ENCODE measurements at regions not wholly inside any gene's neighbourhood (a gene's known extent, or its start where the extent isn't known, plus 50 kb on each side); places are given as distances from the start of the nearest gene placed in this dataset.

- TF ChIP-seq CTCF (conservative IDR thresholded peaks at IDR 0.05) (no peak; the same call in 1 of the 2 replicates), ZFX (IDR thresholded peaks at IDR 0.05) (no peak)
Observed at GRCh38 chr1:34342334-34342733, 165.6 kb downstream of the C1orf94 start.
